Caco-2 (cell line): ENCODE measurements at regions not wholly inside any gene's neighbourhood (a gene's known extent, or its start where the extent isn't known, plus 50 kb on each side); places are given as distances from the start of the nearest gene placed in this dataset.

Experiments used
- BruUV-seq: library from RNA; stranded (reverse); fragments of 400-500 nt; replicated peaks from 2 replicates; lab custom pipeline; 2021; lab: Mats Ljungman, UMichigan
- CTCF ChIA-PET: fragments of 300-600 bp; sonication (Branson Sonifier 250); formaldehyde crosslinking; loops from one replicate; lab custom pipeline; 2022; ENCODE audit warnings: antibody characterized with exemption; lab: Charles Lee
- POLR2A ChIA-PET: fragments of 300-600 bp; sonication (Branson Sonifier 250); formaldehyde crosslinking; loops from one replicate; lab custom pipeline; 2022; ENCODE audit warnings: antibody characterized with exemption; lab: Charles Lee
- DNase-seq, 2 experiments: peaks; one replicate each; pipeline versions ENCODE4 v3.0.0 to v3.0.0-alpha.2; 2020 to 2022
- H3K27me3 ChIP-seq: replicated peaks from 2 replicates; pipeline ENCODE4 v1.6.0; 2011; ENCODE audit warnings: low read length; ENCODE audit not compliant: control insufficient read depth, insufficient read depth
- H3K36me3 ChIP-seq: 2 replicates; pipeline ENCODE4 v1.5.1; 2011; ENCODE audit warnings: low read length; ENCODE audit not compliant: control insufficient read depth, insufficient read depth
- H3K4me1 ChIP-seq: fragments of 250-450 bp; sonication (Bioruptor Pico); 2 replicates; pipeline ENCODE4 v1.5.1; 2020; ENCODE audit warnings: mild to moderate bottlenecking
- H3K4me3 ChIP-seq: 2 replicates; pipeline ENCODE4 v1.5.1; 2011; ENCODE audit warnings: low read depth, mild to moderate bottlenecking, control low read depth, low read length
- H3K9me3 ChIP-seq: fragments of 250-450 bp; sonication (Bioruptor Pico); 2 replicates; pipeline ENCODE4 v1.5.1; 2020; ENCODE audit warnings: mild to moderate bottlenecking, moderate library complexity
- H3K27ac Mint-ChIP-seq: one replicate; pipeline ENCODE4 v1.8.0; 2022; ENCODE audit warnings: mixed read lengths; ENCODE audit not compliant: unreplicated experiment
- H3K27me3 Mint-ChIP-seq: one replicate; pipeline ENCODE4 v1.8.0; 2022; ENCODE audit warnings: mixed read lengths; ENCODE audit not compliant: insufficient read depth, unreplicated experiment
- H3K36me3 Mint-ChIP-seq: one replicate; pipeline ENCODE4 v1.8.0; 2022; ENCODE audit warnings: mild to moderate bottlenecking, mixed read lengths; ENCODE audit not compliant: insufficient read depth, unreplicated experiment
- H3K4me1 Mint-ChIP-seq: one replicate; pipeline ENCODE4 v1.8.0; 2022; ENCODE audit warnings: low read depth, mixed read lengths; ENCODE audit not compliant: unreplicated experiment
- H3K4me3 Mint-ChIP-seq: one replicate; pipeline ENCODE4 v1.8.0; 2022; ENCODE audit warnings: mild to moderate bottlenecking, moderate library complexity, mixed read lengths; ENCODE audit not compliant: unreplicated experiment
- H3K9me3 Mint-ChIP-seq: one replicate; pipeline ENCODE4 v1.8.0; 2022; ENCODE audit warnings: mixed read lengths; ENCODE audit not compliant: unreplicated experiment
- CTCF ChIP-seq, 2 experiments: fragments of 200-600 bp in 1 of 2; IDR thresholded peaks; 1 replicate in 1 of 2; 2 replicates in 1 of 2; pipeline versions ENCODE4 v1.5.1 to v1.8.0; 2011 to 2022; ENCODE audit warnings: antibody characterized with exemption in 1 of 2, control low read depth in 1 of 2, inconsistent platforms in 1 of 2, low read depth in 1 of 2, low read length in 1 of 2, mild to moderate bottlenecking in 1 of 2, moderate library complexity in 1 of 2; ENCODE audit not compliant: insufficient read depth in 1 of 2, severe bottlenecking in 1 of 2, unreplicated experiment in 1 of 2
- intact Hi-C: fragments of 100-400 bp; cut with micrococcal nuclease; formaldehyde crosslinking; loops from one replicate; pipeline ENCODE4 v1.10.0; 2022; ENCODE audit not compliant: unreplicated experiment

DNA sequence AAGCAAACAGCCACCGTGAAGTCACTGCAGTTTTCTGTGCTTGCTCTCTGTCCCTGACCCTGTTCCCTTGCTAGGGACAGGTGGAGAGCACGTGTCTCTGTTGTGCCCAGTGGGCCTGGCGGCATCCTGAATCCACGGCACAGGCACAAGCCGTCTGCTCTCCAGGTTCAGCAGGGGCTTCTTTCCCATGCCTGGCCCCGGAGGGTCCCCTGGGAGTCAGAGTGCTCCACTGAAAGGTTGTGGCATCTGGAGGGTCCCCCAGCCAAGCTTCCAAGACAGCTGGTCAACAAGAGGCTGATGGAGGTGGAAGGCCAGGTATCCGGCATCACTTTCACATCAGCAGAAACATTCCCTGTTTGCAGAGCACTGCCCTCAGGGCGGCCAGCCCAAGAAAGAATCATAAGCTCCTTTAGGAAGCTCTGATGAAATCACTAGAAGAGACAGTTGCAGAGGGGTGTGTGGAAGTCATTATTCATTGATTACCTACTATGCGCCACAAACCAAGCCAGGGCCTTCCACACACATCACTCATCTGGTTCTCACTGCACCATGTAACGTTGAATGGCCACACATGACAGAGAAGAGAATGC is 346.4 kb upstream of the B3GAT1 start:
- BruUV-seq = no TSS peak
- no peak for DNase-seq
- no peak overlapping the region for H3K4me3 Mint-ChIP-seq
- H3K9me3 Mint-ChIP-seq = peaks cover 16% of the 10 kb centered on the region
- H3K27me3 ChIP-seq = no peaks in the 10 kb centered on the region
- intact Hi-C loops = no loop called here
- H3K9me3 ChIP-seq = no peaks in the 10 kb centered on the region
- H3K36me3 Mint-ChIP-seq = no peaks in the 10 kb centered on the region
- no peaks in the 10 kb centered on the region for H3K36me3 ChIP-seq
- H3K27ac Mint-ChIP-seq = no peak overlapping the region
- peaks cover 6% of the 10 kb centered on the region for H3K4me1 Mint-ChIP-seq
- CTCF ChIA-PET = no interaction called here
- POLR2A ChIA-PET = no interaction called here
- H3K4me3 ChIP-seq = no peak overlapping the region
- H3K27me3 Mint-ChIP-seq = no peaks in the 10 kb centered on the region
- no peaks in the 10 kb centered on the region for H3K4me1 ChIP-seq
- TF ChIP-seq CTCF (IDR thresholded peaks at IDR 0.05; ENCODE audit: insufficient read depth in 1 of 2, low read depth in 1 of 2, low read length in 1 of 2, severe bottlenecking in 1 of 2, unreplicated experiment in 1 of 2) = no peak

DNA sequence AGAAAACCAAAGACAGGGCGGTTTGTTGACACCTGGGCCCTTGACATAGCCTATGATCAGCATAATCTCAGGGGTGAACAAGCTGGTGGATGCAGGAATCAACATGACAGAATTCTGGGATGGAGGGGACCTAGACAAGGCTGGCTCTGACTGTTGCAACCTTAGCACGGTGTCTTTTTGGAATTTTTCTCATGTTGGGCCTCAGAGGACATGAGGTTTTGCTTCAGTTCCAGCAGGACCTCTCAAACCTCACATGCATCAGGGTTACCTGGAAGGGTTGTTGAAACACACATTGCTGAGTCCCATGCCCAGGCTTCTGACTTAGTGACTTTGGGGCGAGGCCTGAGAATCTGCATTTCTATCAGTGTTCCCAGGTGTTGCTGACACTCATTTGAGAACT is 345.6 kb upstream of the B3GAT1 start:
- POLR2A ChIA-PET = no interaction called here
- no peaks in the 10 kb centered on the region for H3K36me3 Mint-ChIP-seq
- Histone ChIP-seq H3K9me3 (no peaks in the 10 kb centered on the region), H3K36me3 (no peaks in the 10 kb centered on the region), H3K4me1 (peaks cover under 1% of the 10 kb centered on the region; the same call in 1 of the 2 replicates), H3K27me3 (no peaks in the 10 kb centered on the region), H3K4me3 (no peak overlapping the region)
- TF ChIP-seq CTCF (IDR thresholded peaks at IDR 0.05; ENCODE audit: insufficient read depth in 1 of 2, low read depth in 1 of 2, low read length in 1 of 2, severe bottlenecking in 1 of 2, unreplicated experiment in 1 of 2) = no peak
- H3K27me3 Mint-ChIP-seq = no peaks in the 10 kb centered on the region
- no peak overlapping the region for H3K4me3 Mint-ChIP-seq
- peaks cover 16% of the 10 kb centered on the region for H3K9me3 Mint-ChIP-seq
- H3K4me1 Mint-ChIP-seq = peaks cover 9% of the 10 kb centered on the region
- intact Hi-C loops = no loop called here
- no peak for DNase-seq
- no peak overlapping the region for H3K27ac Mint-ChIP-seq
- CTCF ChIA-PET = no interaction called here
- no TSS peak for BruUV-seq

- no peak for TF ChIP-seq CTCF (IDR thresholded peaks at IDR 0.05; ENCODE audit: insufficient read depth in 1 of 2, low read depth in 1 of 2, low read length in 1 of 2, severe bottlenecking in 1 of 2, unreplicated experiment in 1 of 2)
- peaks cover 16% of the 10 kb centered on the region for H3K9me3 Mint-ChIP-seq
- H3K4me3 Mint-ChIP-seq = no peak overlapping the region
- H3K36me3 Mint-ChIP-seq = no peaks in the 10 kb centered on the region
- no peaks in the 10 kb centered on the region for H3K27me3 Mint-ChIP-seq
- H3K27ac Mint-ChIP-seq = no peak overlapping the region
- Histone ChIP-seq H3K36me3 (no peaks in the 10 kb centered on the region), H3K4me3 (no peak overlapping the region), H3K4me1 (peaks cover 7% of the 10 kb centered on the region), H3K27me3 (no peaks in the 10 kb centered on the region), H3K9me3 (no peaks in the 10 kb centered on the region)
- BruUV-seq = no TSS peak
- H3K4me1 Mint-ChIP-seq = peaks cover 13% of the 10 kb centered on the region
- POLR2A ChIA-PET = no interaction called here
- DNase-seq = no peak
- CTCF ChIA-PET = no interaction called here
- intact Hi-C loops = no loop called here
Measured at GRCh38 chr11:134756811-134757540, 344.9 kb upstream of the B3GAT1 start.
